GM19035 (cell line): ENCODE measurements at regions not wholly inside any gene's neighbourhood (a gene's known extent, or its start where the extent isn't known, plus 50 kb on each side); places are given as distances from the start of the nearest gene placed in this dataset.
"Not testable (repeated sequence)": the region's sequence is repeated elsewhere in the genome, so short reads cannot be mapped to it uniquely, and the experiment has no call there.

Experiments
- ATAC-seq: cut with Tn5 transposase; IDR thresholded peaks from one replicate; pipeline ENCODE4 v1.9.1; 2021; ENCODE audit not compliant: unreplicated experiment

DNA sequence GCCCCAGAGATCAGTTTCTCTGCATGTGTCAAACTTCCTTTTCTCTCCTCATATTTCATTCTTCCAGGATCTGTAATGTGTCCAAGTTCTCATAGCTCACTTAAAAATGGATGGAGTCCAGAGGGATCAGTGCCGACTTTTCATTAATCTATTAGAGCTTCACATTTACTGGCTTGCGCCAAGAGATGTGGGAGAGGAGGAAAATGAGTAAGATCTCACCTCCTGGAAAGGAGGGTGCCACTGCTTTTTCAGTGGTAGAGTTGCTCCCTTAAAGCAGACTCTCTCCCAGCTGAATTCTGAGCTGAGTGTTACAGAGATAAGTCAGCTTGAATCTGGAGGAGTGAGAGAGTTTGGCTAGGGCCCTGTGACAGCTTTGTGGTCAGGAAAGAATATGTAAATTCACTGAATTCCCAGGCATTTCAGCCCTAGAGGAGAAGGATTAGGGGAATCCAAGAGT lies 175.9 kb downstream of the SOX4 start:
- ATAC-seq: no peak

DNA sequence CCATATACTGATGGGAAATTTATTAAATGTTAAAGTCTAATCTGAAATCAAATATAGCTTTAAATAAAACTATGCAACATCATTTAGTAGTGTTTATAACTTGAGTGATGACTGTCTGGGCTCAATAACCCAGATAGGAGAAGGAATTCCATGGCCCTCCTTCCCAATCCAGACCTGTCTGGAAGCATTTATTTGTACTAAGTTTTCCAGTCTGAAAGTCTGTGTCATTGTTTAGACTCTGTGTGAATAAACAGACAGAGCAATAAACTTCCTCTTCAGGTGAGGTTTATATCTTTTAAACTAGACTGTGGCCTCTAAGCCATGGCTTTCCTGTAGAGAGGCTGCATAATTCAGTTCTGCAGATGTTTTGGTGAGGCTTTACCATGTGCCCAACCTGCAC lies 176.4 kb downstream of the SOX4 start:
- no peak for ATAC-seq

DNA sequence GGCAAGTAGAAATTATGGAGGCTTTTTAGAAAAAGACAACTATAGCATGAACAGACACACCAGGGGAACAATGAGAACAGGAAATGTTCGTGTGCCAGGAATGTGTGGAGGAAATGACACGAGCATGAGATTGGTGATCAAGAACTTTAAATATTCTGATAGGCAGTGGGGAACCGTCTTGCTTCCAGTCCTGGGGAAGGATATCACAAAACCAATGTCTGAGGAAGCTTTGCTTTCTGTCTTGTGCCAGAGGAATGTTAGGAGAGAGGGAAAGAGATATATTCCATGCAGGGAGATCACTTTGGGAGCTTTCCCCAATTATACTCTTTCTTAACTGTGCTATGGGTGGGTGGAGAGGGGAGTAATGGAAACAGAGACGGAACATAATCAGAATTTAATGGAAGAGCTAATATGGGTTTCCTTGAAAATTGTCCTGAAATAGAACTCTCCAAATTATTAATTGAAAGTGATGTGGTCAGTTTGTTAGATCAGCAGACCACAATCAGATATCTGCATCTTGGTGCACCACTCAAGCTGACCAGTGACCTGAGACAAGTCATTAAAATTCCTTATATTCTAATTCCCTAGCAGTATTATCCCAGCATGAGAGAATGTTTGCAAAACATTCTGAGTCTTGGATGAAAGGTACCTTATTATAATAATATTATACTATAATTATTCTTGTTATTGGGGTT lies 178.2 kb downstream of the SOX4 start:
- ATAC-seq: no peak

DNA sequence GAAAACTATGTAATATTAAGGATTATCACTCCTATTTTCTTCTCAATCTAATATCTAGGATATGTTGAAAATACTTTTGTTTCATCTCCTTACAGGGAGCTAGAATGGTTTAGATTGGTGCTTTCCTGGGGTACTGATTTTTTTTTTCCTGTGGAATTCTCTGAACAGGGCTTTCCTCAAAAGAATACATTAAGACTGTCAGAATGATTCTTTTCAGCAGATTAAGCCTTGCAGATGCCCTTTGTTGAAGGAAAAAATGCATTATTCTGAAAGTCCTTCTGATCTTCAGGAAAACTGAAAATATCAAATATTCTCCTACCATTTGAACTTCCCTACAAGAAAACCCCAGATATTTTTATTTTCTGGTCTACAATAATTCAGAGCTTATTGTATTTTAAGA lies 178.9 kb downstream of the SOX4 start:
- no peak for ATAC-seq

DNA sequence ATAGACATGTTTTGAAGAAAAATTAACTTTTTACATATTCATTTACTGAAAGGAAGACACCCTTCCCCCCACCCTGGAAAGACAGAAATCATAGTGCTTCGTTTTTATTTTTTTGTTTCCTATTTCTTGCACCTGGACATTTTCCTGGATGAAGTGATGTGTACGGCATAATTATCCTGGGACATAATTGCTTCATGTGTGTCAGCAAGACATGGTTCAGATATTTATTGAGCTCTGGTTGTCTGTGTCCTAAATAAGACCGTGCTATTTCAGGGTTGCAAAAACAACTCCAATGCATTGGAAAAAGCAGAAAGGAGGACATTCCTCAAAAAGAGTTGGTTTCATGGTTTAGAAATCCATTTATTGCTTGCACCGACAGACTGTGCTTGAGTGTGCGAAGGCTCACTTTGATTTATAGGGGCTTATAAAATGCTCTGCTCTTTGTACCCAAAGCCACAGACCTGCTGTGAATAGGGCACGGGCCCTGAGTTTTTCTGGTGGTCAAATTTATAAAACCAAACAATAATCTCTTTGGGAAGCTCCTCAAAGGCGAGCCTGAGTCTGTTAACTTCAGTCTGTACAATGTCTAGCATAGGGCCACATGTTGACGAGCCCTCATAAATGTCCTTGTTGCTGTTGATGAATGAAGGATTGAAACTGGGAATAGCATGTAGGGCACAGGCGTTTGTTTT lies 179.5 kb downstream of the SOX4 start:
- ATAC-seq: no peak

DNA sequence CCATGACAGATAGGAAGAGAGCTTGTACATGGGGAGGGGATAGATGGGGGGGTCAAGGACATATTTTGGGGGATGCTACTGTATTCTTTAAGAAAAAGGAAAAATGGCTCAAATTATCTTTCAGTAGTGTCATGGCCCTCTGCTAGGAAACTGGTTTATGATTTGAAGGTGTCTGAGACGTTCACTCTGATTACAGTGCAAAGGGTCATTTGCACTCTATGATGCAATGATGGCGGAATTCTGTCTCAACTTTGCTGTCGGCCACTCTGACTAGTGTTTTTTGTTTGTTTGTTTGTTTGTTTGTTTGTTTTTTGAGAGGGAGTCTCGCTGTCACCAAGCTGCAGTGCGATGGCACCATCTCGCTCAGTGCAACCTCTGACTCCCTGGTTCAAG lies 180.0 kb downstream of the SOX4 start:
- no peak for ATAC-seq

DNA sequence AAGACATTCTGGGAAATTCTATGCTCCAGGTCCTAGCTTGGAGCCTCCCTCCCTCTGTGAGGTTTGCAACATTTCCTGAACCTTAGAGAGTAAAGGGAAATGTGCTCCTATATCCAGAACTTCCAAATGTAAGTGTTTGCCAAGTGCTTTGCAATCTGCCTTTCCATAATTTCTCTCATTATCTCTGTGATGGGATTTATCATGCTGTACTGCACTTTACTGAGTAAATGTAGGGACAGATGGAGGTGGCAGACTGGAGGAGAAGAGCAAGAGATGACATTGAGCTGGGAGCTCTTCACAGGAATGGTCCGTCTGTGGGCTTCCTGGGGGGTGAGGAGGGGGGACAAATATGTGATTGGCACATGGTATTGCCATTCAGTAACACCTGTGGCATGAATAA lies 184.3 kb downstream of the SOX4 start:
- ATAC-seq: no peak

DNA sequence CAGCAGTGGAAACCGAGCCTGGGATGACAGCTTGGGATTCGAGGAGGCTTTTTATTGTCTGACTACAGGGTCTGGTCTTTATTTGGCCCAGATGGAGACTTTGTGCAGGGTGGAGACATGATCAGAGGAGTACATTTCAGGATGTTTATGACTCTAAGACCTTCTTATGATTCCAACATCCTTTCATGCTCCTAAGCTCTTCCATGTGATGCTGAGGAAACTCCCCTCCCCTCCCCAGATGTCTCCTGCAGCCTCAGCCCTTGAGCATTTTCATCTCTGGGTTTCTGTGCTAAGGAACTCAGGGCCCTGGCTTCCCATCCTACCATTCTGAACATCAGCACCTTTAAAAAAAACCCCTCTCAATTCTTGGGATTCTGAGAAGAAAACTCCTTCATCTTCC lies 186.6 kb downstream of the SOX4 start:
- ATAC-seq: no peak

DNA sequence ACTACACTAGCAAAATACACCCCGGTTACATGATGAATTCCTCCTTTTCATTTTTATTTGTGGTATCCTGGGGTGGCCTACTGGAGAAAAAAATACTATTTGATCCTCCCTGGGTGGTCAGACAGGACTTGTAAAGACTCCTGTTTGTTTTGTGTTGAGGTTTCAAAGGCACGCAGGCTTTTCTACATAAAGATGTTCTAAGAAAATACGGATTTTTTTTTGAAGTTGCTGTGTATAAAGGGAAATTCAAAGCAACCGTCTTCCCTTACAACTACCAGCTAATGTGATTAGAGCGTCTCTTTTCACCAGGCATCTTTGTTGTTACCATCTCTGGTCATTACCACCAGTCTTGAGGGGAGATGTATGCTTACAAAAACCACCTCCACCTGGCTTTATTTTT lies 187.1 kb downstream of the SOX4 start:
- ATAC-seq: no peak

DNA sequence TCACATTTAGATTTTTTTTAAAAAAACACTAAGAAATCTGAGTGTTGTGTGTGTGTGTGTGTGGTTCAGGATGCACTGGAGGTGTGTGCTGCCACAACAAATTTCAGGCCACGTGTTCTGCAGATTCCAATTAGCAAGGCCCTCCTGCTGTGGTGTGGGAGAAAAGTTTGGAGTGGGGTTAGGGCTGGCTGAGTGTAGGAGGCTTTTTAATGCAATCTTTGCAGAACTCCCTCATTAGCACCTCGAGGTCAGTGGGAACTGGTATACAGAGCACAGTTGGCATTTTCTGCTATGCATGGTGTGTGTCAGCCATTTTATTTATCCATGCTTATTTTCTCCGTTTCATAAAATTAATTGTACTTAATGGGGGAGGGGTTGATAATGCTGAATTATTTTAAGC lies 187.6 kb downstream of the SOX4 start:
- no peak for ATAC-seq

DNA sequence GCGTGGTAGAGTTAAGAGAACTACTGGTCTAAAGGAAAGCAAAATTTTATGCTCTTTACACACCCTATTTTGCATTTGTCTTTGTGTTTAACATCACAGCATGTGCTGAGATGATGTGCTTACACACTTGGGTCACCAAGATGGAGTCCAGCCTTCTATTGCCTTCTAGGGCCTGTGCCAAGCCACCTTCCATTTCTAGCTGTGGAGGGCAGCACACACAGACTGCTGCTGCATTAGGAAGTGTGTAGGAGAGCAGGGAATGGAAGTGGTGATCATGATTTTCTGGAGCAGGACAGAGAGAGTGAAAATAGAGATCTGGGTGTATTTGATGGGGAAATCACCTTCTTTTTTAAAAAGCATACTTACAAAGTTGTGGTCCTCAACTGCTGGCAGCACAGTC lies 191.6 kb downstream of the SOX4 start:
- ATAC-seq: no peak

DNA sequence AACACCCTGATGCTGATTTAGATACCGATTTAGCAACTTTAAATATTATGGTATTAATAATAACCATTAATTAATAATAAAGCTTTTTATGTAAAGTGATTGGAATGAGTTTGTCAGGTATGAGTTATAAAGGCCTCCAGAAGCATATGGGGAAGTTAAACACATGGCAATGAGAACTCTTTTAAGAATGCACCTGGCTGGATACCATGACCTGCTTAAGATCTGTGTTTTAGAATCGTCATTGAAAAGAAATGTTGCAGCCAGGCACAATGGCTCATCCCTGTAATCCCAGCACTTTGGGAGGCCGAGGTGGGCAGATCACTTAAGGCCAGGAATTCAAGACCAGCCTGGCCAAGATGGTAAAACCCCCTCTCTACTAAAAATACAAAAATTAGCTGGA lies 197.5 kb downstream of the SOX4 start:
- no peak for ATAC-seq

DNA sequence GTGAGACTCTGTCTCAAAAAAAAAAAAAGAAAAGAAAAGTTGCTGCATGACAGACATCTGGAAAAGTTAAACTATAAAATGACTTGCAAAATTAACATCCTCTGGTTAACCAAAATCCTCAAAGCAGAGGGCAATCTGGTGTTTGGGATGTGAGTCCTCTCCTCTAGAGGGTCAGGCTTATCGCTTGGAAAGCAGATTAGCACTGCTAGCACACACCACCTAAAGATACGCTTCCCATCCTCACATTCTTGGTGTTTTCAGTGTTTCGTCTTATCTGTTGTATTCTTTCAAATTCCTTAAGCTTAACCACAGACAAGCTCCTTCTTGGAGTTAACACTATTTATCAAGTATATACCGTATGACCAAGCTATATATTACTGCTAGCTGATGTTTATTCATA lies 198.0 kb downstream of the SOX4 start:
- no peak for ATAC-seq

DNA sequence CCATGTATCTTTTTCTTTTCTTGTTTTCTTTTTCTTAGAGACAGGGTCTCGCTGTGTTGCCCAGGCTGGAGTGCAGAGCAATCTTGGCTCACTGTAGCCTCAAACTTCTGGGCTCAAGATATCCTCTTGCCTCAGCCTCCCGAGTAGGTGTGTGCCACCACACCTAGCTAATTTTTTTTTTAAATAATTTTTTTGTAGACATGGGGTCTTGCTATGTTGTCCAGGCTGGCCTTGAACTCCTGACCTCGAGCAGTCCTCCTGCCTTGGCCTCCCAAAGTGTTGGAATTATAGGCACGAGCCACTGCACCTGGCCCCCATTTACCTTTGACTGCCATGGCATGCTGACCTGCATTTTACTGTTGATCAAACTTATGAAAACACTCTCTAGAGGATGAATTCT lies 198.6 kb downstream of the SOX4 start:
- no peak for ATAC-seq

DNA sequence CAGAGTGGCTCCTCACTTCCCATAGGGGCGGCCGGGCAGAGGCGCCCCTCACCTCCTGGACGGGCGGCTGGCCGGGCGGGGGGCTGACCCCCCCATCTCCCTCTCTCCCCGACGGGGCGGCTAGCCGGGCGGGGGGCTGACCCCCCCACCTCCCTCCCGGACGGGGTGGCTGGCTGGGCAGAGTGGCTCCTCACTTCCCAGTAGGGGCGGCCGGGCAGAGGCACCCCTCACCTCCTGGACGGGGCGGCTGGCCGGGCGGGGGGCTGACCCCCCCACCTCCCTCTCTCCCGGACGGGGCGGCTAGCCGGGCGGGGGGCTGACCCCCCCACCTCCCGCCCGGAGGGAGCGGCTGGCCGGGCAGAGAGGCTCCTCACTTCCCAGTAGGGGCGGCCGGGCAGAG lies 203.4 kb downstream of the SOX4 start:
- ATAC-seq: not testable (repeated sequence)

DNA sequence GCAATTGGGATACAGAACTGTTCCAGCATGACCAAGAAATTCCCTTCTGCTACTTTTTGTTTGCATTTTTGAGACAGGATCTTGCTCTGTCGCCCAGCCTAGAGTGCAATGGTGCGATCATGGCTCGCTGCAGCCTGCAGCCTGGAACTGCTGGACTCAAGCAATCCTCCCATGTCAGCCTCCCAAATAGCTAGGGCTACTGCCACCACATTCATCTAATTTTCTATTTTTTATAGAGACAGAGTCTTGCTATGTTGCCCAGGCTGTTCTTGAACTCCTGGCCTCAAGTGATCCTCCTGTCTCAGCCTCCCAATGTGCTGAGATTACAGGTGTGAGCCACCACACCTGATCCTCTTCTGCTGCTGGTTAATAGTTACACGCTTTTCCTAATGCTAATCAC lies 204.9 kb downstream of the SOX4 start:
- ATAC-seq: no peak

DNA sequence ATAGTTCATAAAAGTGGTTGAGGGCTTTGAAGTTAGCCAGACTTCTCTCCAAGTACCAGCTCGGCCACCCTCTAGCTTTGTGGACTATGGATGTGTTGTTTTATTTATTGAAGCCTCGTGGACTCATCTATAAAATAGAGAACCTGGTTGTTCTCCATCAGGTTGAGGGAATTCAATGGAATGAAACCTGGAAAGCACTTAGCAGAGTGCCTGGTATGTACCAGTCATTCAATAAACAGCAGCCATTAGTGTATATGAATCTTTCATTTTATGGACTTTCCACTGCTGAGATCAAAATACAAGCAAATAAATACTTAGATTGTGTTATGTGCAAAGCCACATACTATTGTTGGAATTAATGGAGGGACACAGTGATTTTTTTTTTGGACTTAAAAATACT lies 206.8 kb downstream of the SOX4 start:
- ATAC-seq: no peak

DNA sequence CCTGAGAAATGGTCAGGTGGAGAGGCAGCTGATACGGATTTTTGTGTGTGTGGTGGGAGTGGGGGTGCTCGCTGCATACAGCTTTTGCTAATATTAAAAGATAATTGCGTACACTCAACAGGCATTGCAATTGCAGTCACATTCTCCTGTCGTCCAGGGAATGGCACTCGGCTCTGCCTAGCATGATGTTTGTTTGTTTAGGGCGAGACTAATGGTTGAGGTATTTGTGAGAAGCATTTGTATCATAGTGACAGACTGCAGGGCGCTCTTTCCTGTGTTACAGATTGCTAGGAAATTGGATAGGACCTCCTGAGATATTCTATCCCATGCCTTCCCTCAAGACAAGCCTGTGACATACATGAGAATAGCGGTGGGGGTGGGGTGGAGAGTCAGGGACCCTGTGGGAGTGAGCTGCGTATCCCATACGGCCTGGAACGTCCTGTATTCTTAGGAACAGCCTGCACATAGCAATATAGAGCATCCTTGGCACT lies 207.4 kb downstream of the SOX4 start:
- ATAC-seq: no peak

DNA sequence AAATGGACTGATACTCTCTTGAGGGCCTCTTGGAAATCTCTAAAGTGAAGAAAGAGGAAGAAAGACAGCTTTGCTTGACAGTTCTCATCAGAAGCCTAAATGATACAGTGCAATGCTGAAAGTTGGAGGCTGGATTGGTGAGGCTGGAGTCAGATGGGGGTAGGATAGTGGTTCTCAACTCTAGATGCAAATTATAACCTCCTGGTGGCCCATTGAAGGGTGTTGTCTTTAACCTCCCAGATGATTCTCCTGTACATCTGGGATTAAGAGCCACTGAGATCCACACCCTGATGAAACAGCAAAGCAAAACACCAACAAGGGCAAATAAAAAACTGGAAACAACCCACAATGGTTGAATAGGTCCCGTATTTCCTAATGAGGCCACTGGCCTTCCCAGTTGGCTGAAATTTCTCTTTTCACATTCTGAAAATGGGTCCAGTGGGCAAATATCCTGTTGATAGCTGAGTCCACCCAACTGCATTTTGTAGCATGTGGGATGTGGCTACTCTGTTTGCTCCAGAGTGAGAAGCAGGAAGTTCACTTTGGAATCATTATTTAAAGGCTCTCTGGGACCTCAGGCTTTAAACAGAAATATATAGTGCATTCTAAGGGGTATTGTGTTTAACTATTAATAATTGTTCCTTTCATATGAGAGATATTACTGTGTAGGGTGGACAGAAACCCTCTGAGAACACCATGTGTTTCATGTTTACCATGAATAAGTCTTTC lies 208.1 kb downstream of the SOX4 start:
- ATAC-seq: no peak

DNA sequence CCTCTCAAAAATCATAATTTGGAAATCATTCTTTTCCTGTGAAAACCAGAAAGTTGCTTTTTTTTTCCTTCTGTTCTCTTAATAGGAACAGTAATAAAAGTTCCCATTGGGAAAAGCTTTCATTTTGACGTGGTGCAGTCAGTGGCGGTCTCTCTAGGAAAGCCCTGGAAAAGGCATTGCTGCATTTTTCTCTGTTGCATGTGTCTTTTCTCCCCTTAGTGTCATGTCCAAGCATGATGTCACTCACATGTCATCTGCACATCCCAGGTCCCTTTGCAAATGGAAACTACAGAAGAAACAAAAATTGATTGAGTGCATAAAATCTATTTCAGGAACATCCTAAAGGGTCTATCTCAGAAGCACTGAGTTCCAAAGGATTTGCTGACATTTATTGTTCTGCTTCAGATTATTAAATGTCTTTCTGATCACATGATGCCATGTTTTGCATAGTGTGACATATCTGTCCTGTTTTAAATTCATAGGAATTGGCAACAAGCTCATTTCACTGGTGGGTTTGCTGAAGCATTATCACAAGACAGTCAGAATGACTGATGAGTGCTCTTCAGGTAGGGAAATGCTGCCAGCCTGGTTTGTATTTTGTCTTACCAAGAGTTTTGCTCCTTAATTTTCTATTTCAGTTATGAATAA lies 208.7 kb downstream of the SOX4 start:
- no peak for ATAC-seq

DNA sequence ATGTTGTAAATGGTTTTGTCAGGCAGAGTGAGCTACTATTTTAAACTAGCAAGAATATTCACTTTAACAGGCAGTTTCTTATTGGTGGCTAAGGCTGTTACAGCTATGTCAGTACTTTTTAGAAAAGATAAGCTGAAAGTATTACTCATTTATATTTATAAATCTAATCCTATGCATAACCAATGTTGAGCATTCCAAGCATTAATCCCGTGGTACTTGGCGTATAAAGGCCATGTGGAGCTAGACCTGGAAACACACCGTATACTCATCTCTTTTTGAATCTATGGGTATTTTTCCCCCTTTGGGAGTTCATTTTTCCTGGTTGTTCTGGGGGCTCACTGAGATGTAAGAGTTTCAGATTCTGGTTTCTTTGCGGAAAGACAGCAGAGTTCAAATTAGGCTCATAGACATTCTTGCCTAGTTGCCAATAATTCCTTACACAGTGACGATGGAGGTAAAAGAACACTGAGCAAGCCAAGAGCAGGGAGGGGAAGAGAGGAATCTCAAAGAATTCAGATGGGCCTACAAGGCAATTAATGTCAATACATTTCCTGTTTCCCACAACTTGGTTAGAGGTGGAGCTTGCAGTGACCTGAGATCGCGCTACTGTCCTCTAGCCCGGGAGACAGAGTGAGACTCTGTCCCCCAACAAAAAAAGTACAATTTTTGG lies 211.5 kb downstream of the SOX4 start:
- ATAC-seq: no peak
